ENCODE measurements at regions not wholly inside any gene's neighbourhood (a gene's known extent, or its start where the extent isn't known, plus 50 kb on each side); places are given as distances from the start of the nearest gene placed in this dataset.

DNA sequence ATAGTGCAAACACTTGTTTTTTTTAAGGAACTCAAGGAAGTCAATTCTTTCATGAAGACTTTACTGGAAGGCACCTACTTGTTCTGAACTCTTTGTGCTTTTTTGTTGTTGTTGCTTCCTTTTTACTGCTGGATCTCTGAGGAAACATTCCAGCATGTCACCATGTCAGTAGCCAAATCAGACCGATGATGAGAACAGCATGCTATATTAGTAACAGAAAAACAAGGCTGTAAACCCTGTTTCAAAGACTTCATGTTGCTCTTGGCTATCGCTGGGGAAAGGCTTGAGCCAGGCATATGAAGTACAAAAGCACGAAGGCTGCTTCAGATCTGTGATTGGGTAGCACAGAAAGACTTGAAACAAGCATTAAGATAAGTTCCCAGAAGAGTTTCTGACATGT, 125.6 kb upstream of the SLC5A12 start:
- no peak for DNase-seq
- H4K8ac ChIP-seq (ENCODE audit: low read length): no peak overlapping the region
- H3K36me3 ChIP-seq (ENCODE audit: control insufficient read depth in 1 of 2, insufficient read depth in 2 of 2, low read depth in 1 of 2, low read length in 2 of 2): no peaks in the 10 kb centered on the region
- H3K4ac ChIP-seq (ENCODE audit: low read depth in 1 of 2, low read length in 2 of 2): no peak overlapping the region
- H2AK5ac ChIP-seq (ENCODE audit: low read length, severe bottlenecking): no peak overlapping the region
- no peak overlapping the region for H3K27ac ChIP-seq (ENCODE audit: low read length, poor library complexity, severe bottlenecking)
- no peaks in the 10 kb centered on the region for H3K9me3 ChIP-seq (ENCODE audit: control insufficient read depth, low read length)
- WGBS: 92% methylated on average over 3 of the region's 3 CpGs
- no peak overlapping the region for H2AFZ ChIP-seq (ENCODE audit: low read depth, low read length)
- no peak overlapping the region for H3K4me3 ChIP-seq (ENCODE audit: insufficient read depth in 1 of 2, low read depth in 1 of 2, low read length in 2 of 2)
- no peaks in the 10 kb centered on the region for H3K79me1 ChIP-seq (replicated peaks; ENCODE audit: low read length, poor library complexity, severe bottlenecking)
- H2BK15ac ChIP-seq (ENCODE audit: low read depth, poor library complexity, severe bottlenecking): no peak overlapping the region
- H2BK5ac ChIP-seq (ENCODE audit: low read depth, low read length, poor library complexity, severe bottlenecking): no peak overlapping the region
- H3K4me1 ChIP-seq (ENCODE audit: control insufficient read depth, insufficient read depth, low read depth, low read length): peaks cover 1% of the 10 kb centered on the region
- H3K23ac ChIP-seq (ENCODE audit: low read length in 2 of 2): no peak overlapping the region
- H3K4me2 ChIP-seq (ENCODE audit: low read length, poor library complexity, severe bottlenecking): no peak overlapping the region
- no peak overlapping the region for H4K91ac ChIP-seq (ENCODE audit: low read length)
- no peaks in the 10 kb centered on the region for H3K27me3 ChIP-seq (ENCODE audit: control insufficient read depth in 1 of 2, insufficient read depth in 1 of 2, low read length in 2 of 2)
- H3K18ac ChIP-seq (ENCODE audit: low read depth in 1 of 2, low read length in 2 of 2): no peak overlapping the region
- H2BK120ac ChIP-seq (ENCODE audit: low read depth, low read length): no peak overlapping the region
- no peak overlapping the region for H3K14ac ChIP-seq (ENCODE audit: low read length in 2 of 2)
- no peak overlapping the region for H3K9ac ChIP-seq (ENCODE audit: low read length)
- no peak overlapping the region for H2BK12ac ChIP-seq (ENCODE audit: low read length in 2 of 2)

DNA sequence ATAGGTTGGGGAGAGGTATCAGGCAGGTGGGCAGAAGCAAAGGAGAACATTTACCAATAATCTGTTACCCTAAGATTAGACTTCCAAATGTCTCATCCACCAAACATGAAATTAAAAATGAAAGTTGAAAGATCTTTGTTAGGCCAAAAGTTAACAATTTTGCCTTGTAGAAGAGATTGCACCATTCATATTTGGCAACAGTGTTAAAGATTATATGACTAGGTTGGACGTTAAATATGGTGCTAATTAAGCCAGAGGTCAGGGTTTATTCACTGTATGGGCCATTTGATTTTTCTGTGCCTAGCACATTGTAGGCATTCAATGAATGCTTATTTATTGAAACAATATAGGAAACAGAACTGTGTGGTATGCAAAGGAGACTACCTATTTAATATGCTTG, 126.1 kb upstream of the SLC5A12 start:
- H4K91ac ChIP-seq (ENCODE audit: low read length): no peak overlapping the region
- H3K27ac ChIP-seq (ENCODE audit: low read length, poor library complexity, severe bottlenecking): no peak overlapping the region
- no peak overlapping the region for H3K14ac ChIP-seq (ENCODE audit: low read length in 2 of 2)
- H3K36me3 ChIP-seq (ENCODE audit: control insufficient read depth in 1 of 2, insufficient read depth in 2 of 2, low read depth in 1 of 2, low read length in 2 of 2): no peaks in the 10 kb centered on the region
- DNase-seq: no peak
- H3K9me3 ChIP-seq (ENCODE audit: control insufficient read depth, low read length): no peaks in the 10 kb centered on the region
- WGBS: 89% methylated on average over 1 of the region's 1 CpG
- peaks cover 1% of the 10 kb centered on the region for H3K4me1 ChIP-seq (ENCODE audit: control insufficient read depth, insufficient read depth, low read depth, low read length)
- H2BK5ac ChIP-seq (ENCODE audit: low read depth, low read length, poor library complexity, severe bottlenecking): no peak overlapping the region
- no peak overlapping the region for H2AFZ ChIP-seq (ENCODE audit: low read depth, low read length)
- H2BK12ac ChIP-seq (ENCODE audit: low read length in 2 of 2): no peak overlapping the region
- no peak overlapping the region for H3K23ac ChIP-seq (ENCODE audit: low read length in 2 of 2)
- H3K27me3 ChIP-seq (ENCODE audit: control insufficient read depth in 1 of 2, insufficient read depth in 1 of 2, low read length in 2 of 2): no peaks in the 10 kb centered on the region
- H4K8ac ChIP-seq (ENCODE audit: low read length): no peak overlapping the region
- H3K4me3 ChIP-seq (ENCODE audit: insufficient read depth in 1 of 2, low read depth in 1 of 2, low read length in 2 of 2): no peak overlapping the region
- H3K4ac ChIP-seq (ENCODE audit: low read depth in 1 of 2, low read length in 2 of 2): no peak overlapping the region
- H3K79me1 ChIP-seq (replicated peaks; ENCODE audit: low read length, poor library complexity, severe bottlenecking): no peaks in the 10 kb centered on the region
- H2AK5ac ChIP-seq (ENCODE audit: low read length, severe bottlenecking): no peak overlapping the region
- H3K18ac ChIP-seq (ENCODE audit: low read depth in 1 of 2, low read length in 2 of 2): no peak overlapping the region
- no peak overlapping the region for H2BK120ac ChIP-seq (ENCODE audit: low read depth, low read length)
- no peak overlapping the region for H3K4me2 ChIP-seq (ENCODE audit: low read length, poor library complexity, severe bottlenecking)
- H3K9ac ChIP-seq (ENCODE audit: low read length): no peak overlapping the region
- no peak overlapping the region for H2BK15ac ChIP-seq (ENCODE audit: low read depth, poor library complexity, severe bottlenecking)

DNA sequence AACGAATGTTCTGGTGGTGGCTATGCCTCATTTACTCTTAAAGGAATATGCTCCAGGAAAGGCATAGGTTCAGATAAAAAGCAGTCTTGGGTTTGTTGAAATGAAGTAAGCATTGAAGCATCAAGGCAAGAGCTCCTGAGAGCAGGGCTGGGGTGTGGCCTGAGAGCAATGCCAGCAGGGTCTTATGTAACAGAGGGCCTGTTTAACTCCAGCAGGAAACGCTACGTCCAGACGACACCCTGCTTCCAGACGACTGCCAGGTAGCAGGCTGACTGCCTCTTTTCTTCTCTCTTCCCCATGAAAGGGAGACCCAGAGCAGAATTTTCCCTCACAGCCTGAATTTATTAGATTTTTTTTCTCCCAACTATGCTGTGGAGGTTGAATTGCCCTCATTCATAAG, 127.2 kb upstream of the SLC5A12 start:
- H4K91ac ChIP-seq (ENCODE audit: low read length): no peak overlapping the region
- no peaks in the 10 kb centered on the region for H3K79me1 ChIP-seq (replicated peaks; ENCODE audit: low read length, poor library complexity, severe bottlenecking)
- H3K36me3 ChIP-seq (ENCODE audit: control insufficient read depth in 1 of 2, insufficient read depth in 2 of 2, low read depth in 1 of 2, low read length in 2 of 2): no peaks in the 10 kb centered on the region
- H3K4me2 ChIP-seq (ENCODE audit: low read length, poor library complexity, severe bottlenecking): no peak overlapping the region
- no peaks in the 10 kb centered on the region for H3K27me3 ChIP-seq (ENCODE audit: control insufficient read depth in 1 of 2, insufficient read depth in 1 of 2, low read length in 2 of 2)
- H3K4me1 ChIP-seq (ENCODE audit: control insufficient read depth, insufficient read depth, low read depth, low read length): peaks cover 1% of the 10 kb centered on the region
- H3K4me3 ChIP-seq (ENCODE audit: insufficient read depth in 1 of 2, low read depth in 1 of 2, low read length in 2 of 2): no peak overlapping the region
- 65% methylated on average over 5 of the region's 5 CpGs for WGBS
- H2BK5ac ChIP-seq (ENCODE audit: low read depth, low read length, poor library complexity, severe bottlenecking): no peak overlapping the region
- no peak overlapping the region for H3K4ac ChIP-seq (ENCODE audit: low read depth in 1 of 2, low read length in 2 of 2)
- H4K8ac ChIP-seq (ENCODE audit: low read length): no peak overlapping the region
- no peak overlapping the region for H2BK15ac ChIP-seq (ENCODE audit: low read depth, poor library complexity, severe bottlenecking)
- H2BK12ac ChIP-seq (ENCODE audit: low read length in 2 of 2): no peak overlapping the region
- no peak overlapping the region for H2BK120ac ChIP-seq (ENCODE audit: low read depth, low read length)
- H3K14ac ChIP-seq (ENCODE audit: low read length in 2 of 2): no peak overlapping the region
- H3K9ac ChIP-seq (ENCODE audit: low read length): no peak overlapping the region
- no peak overlapping the region for H2AFZ ChIP-seq (ENCODE audit: low read depth, low read length)
- H2AK5ac ChIP-seq (ENCODE audit: low read length, severe bottlenecking): no peak overlapping the region
- H3K23ac ChIP-seq (ENCODE audit: low read length in 2 of 2): no peak overlapping the region
- no peak overlapping the region for H3K18ac ChIP-seq (ENCODE audit: low read depth in 1 of 2, low read length in 2 of 2)
- no peaks in the 10 kb centered on the region for H3K9me3 ChIP-seq (ENCODE audit: control insufficient read depth, low read length)
- H3K27ac ChIP-seq (ENCODE audit: low read length, poor library complexity, severe bottlenecking): no peak overlapping the region
- no peak for DNase-seq

DNA sequence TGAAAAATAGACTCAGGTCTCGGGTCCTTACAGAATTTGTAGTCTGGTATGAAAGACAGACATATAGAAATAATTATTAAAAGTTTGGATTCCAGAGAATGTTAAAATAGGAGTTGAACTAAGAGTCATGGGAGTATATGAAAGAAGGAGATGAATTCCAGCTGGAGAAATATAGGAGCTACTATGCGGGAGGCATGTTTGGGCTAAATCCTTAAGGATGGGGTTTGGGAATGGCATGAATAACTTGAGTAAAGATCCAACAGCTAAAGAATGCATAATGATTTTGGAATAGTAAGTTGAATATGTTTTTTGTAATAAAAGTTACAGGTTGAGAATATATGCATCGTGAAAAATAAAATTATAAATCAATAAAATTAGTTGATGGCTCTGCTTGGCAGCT, 129.4 kb upstream of the SLC5A12 start:
- no peak overlapping the region for H3K9ac ChIP-seq (ENCODE audit: low read length)
- no peak for DNase-seq
- H4K8ac ChIP-seq (ENCODE audit: low read length): no peak overlapping the region
- no peaks in the 10 kb centered on the region for H3K27me3 ChIP-seq (ENCODE audit: control insufficient read depth in 1 of 2, insufficient read depth in 1 of 2, low read length in 2 of 2)
- no peaks in the 10 kb centered on the region for H3K36me3 ChIP-seq (ENCODE audit: control insufficient read depth in 1 of 2, insufficient read depth in 2 of 2, low read depth in 1 of 2, low read length in 2 of 2)
- H3K4me2 ChIP-seq (ENCODE audit: low read length, poor library complexity, severe bottlenecking): no peak overlapping the region
- H4K91ac ChIP-seq (ENCODE audit: low read length): no peak overlapping the region
- H2BK5ac ChIP-seq (ENCODE audit: low read depth, low read length, poor library complexity, severe bottlenecking): no peak overlapping the region
- no peak overlapping the region for H2BK120ac ChIP-seq (ENCODE audit: low read depth, low read length)
- H3K4me1 ChIP-seq (ENCODE audit: control insufficient read depth, insufficient read depth, low read depth, low read length): peaks cover 1% of the 10 kb centered on the region
- no peak overlapping the region for H3K14ac ChIP-seq (ENCODE audit: low read length in 2 of 2)
- H3K4me3 ChIP-seq (ENCODE audit: insufficient read depth in 1 of 2, low read depth in 1 of 2, low read length in 2 of 2): no peak overlapping the region
- no peak overlapping the region for H2BK12ac ChIP-seq (ENCODE audit: low read length in 2 of 2)
- H3K18ac ChIP-seq (ENCODE audit: low read depth in 1 of 2, low read length in 2 of 2): no peak overlapping the region
- H2AFZ ChIP-seq (ENCODE audit: low read depth, low read length): no peak overlapping the region
- H3K23ac ChIP-seq (ENCODE audit: low read length in 2 of 2): no peak overlapping the region
- no peak overlapping the region for H2BK15ac ChIP-seq (ENCODE audit: low read depth, poor library complexity, severe bottlenecking)
- H3K27ac ChIP-seq (ENCODE audit: low read length, poor library complexity, severe bottlenecking): no peak overlapping the region
- no peaks in the 10 kb centered on the region for H3K79me1 ChIP-seq (replicated peaks; ENCODE audit: low read length, poor library complexity, severe bottlenecking)
- no peak overlapping the region for H3K4ac ChIP-seq (ENCODE audit: low read depth in 1 of 2, low read length in 2 of 2)
- H3K9me3 ChIP-seq (ENCODE audit: control insufficient read depth, low read length): no peaks in the 10 kb centered on the region
- no peak overlapping the region for H2AK5ac ChIP-seq (ENCODE audit: low read length, severe bottlenecking)
- 96% methylated on average over 3 of the region's 3 CpGs for WGBS

Data from mesenchymal stem cell (in vitro differentiated cells and primary cell).